AG04450 (cell line): ENCODE measurements at regions not wholly inside any gene's neighbourhood (a gene's known extent, or its start where the extent isn't known, plus 50 kb on each side); places are given as distances from the start of the nearest gene placed in this dataset.

Source experiments
- CTCF ChIA-PET: fragments of 300-600, 350-600 bp; formaldehyde crosslinking; extraction: SDS; loops from one replicate; lab custom pipeline; 2022; ENCODE audit warnings: antibody characterized with exemption, inconsistent platforms; lab: Charles Lee
- POLR2A ChIA-PET: fragments of 350-600 bp; formaldehyde crosslinking; extraction: SDS; loops from one replicate; lab custom pipeline; 2021; ENCODE audit warnings: antibody characterized with exemption, inconsistent platforms; lab: Yijun Ruan, JAX
- DNase-seq: peaks from one replicate; pipeline ENCODE4 v3.0.0-alpha.2; 2011; ENCODE audit warnings: low read depth, low spot score
- H3K27ac ChIP-seq: one replicate; pipeline ENCODE4 v1.5.1; 2012; ENCODE audit warnings: low read depth, low read length, control low read depth
- H3K27me3 ChIP-seq: one replicate; pipeline ENCODE4 v1.6.0; 2012; ENCODE audit warnings: low read length; ENCODE audit not compliant: control insufficient read depth, insufficient read depth
- H3K4me3 ChIP-seq: 2 replicates; pipeline ENCODE4 v1.5.1; 2011; ENCODE audit warnings: mild to moderate bottlenecking, low read depth, low read length, control low read depth
- H3K9me3 ChIP-seq: 2 replicates; pipeline ENCODE4 v1.5.1; 2012; ENCODE audit warnings: low read length; ENCODE audit not compliant: control insufficient read depth, insufficient read depth
- TF ChIP-seq, protein P1 (sequence below): IDR thresholded peaks from 2 replicates; pipeline ENCODE4 v1.5.1; 2011; ENCODE audit warnings: low read depth, low read length, control low read depth, inconsistent platforms

DNA sequence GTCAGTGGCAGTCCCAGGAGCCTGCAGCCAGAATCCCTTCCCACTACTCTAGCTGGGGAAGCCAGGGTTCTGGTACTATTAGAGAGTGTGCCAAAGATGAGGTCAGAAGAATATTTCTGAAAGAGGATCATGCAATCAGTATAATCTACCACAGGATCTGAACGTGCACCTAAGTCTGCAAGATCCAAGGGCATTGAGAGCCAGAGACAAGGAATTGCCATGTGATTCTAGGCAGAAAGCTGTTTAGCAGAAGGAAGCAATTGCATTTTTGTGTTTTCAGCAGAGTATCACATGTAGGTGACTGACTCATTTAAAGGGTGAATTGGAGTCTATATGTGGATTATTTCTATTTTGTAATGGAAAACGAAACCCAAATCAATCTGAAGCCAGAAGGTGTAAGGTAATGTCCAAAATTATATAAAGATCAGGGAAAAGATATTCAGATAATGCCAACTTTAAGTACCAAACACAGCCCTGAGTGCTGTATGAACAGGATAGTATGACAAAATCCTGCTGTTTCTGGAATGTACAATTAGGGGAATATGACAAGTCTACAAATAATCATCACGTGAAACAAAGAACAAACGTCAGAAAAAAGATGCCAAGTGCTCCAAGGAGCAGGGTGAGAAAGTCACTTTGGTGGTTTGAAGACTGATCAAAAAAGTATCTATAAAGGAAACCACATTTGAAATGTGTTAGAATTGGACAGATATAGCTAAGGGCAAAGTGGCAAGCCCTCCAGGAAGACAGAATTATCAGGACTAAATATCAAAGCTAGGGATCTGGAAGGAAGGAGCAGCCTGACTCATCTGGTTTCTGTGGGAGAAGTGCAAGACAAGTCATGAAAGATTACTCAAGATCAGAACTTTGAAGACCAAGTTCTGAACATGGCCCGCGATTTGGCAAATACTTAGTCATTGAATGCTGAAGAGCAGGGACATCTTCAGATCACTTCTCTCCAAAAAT lies 1036.6 kb downstream of the NTRK3 start:
- POLR2A ChIA-PET, result no interaction called here
- Histone ChIP-seq H3K4me3 (no peak overlapping the region), H3K27me3 (no peaks in the 10 kb centered on the region), H3K9me3 (no peaks in the 10 kb centered on the region), H3K27ac (no peak overlapping the region)
- no peak for DNase-seq
- CTCF ChIA-PET, result no interaction called here
- TF ChIP-seq, protein P1, sequence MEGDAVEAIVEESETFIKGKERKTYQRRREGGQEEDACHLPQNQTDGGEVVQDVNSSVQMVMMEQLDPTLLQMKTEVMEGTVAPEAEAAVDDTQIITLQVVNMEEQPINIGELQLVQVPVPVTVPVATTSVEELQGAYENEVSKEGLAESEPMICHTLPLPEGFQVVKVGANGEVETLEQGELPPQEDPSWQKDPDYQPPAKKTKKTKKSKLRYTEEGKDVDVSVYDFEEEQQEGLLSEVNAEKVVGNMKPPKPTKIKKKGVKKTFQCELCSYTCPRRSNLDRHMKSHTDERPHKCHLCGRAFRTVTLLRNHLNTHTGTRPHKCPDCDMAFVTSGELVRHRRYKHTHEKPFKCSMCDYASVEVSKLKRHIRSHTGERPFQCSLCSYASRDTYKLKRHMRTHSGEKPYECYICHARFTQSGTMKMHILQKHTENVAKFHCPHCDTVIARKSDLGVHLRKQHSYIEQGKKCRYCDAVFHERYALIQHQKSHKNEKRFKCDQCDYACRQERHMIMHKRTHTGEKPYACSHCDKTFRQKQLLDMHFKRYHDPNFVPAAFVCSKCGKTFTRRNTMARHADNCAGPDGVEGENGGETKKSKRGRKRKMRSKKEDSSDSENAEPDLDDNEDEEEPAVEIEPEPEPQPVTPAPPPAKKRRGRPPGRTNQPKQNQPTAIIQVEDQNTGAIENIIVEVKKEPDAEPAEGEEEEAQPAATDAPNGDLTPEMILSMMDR, result no peak

DNA sequence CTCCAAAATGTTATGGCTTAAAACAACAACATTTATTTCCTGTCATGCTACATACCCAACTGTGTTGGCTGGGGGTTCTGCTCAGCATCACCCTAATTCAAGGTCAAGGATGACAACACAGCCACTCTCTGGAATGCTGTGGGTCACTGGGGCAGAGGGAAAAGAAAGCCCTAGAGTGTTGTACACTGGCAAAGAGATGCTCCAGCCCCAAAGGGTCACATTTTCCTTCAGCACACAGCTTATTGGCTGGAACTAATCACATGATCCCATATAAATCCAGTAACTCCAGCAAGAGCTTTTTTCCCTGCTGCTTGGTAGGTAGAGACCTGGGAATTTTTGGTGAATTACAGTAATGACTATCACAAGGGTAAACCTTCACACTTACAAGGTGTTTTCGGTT lies 1041.4 kb downstream of the NTRK3 start:
- DNase-seq, result no peak
- TF ChIP-seq, protein P1, result no peak
- Histone ChIP-seq H3K27ac (no peak overlapping the region), H3K4me3 (no peak overlapping the region), H3K9me3 (no peaks in the 10 kb centered on the region), H3K27me3 (no peaks in the 10 kb centered on the region)
- ChIA-PET CTCF (no interaction called here), POLR2A (no interaction called here)

DNA sequence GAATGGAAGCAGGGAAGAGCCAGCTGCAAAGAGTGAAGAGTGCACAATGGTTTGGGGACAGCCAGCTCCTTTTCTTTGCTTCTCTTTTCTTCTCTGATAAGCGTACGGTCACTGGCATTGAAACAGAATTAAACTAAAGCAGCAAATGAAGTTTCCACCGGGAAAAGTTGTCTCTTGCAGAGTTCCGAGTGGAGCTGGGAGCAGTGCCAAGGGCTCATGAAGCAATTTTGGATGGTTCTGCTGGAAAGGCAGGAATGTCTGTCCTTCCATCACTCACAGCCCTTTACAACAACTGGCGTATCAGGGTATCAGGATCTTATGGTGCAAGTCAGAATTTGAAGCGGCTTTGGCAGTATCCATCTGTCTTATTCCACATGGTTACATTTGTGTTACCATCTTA lies 1042.9 kb downstream of the NTRK3 start:
- Histone ChIP-seq H3K4me3 (no peak overlapping the region), H3K27ac (no peak overlapping the region), H3K9me3 (no peaks in the 10 kb centered on the region), H3K27me3 (no peaks in the 10 kb centered on the region)
- DNase-seq, result no peak
- ChIA-PET POLR2A (no interaction called here), CTCF (no interaction called here)
- TF ChIP-seq, protein P1, result no peak

DNA sequence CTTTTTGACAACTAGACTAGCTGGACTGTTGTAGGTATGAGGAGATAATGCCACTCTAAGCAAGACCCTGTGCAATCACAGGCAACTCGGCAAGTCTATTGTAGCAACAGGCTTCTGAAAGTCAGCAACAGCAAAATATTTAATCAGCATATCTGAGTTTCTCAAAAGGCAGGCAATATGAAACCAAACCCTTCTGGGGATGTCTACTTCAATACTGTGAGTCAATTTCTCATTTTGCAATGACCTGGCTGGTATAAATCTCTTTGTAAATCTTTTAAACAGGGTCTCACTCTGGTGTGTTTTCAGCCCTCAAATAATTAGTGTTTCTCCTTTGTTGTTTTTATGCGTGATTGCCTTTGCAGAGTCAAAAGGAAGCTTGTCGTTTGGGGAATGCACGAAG lies 1044.5 kb downstream of the NTRK3 start:
- POLR2A ChIA-PET, result no interaction called here
- DNase-seq, result no peak
- CTCF ChIA-PET, result no interaction called here
- no peak overlapping the region for H3K27ac ChIP-seq
- H3K4me3 ChIP-seq, result no peak overlapping the region
- H3K27me3 ChIP-seq, result no peaks in the 10 kb centered on the region
- TF ChIP-seq, protein P1, result no peak
- H3K9me3 ChIP-seq, result no peaks in the 10 kb centered on the region

DNA sequence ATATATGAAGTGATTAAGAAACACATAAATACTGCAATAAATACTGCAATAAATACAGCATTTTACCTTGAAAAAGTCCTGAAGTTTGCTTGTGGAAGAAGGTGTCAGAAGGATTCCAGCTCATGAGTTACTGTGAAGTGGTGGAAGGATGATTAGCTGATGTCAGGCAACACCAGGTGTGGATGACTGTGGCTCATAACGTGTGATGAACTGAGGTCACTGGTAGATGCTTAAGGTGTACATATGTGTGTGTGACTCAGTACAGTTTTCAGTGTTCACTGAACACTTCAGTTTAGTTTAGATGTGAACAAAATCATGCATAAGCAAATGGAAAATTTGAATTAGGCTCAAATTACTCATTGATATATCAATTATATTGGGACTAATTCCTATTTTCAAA lies 1045.0 kb downstream of the NTRK3 start:
- CTCF ChIA-PET, result no interaction called here

More for the DNA sequence above, 1045.0 kb downstream of the NTRK3 start:
- Histone ChIP-seq H3K4me3 (no peak overlapping the region), H3K9me3 (no peaks in the 10 kb centered on the region), H3K27ac (no peak overlapping the region), H3K27me3 (no peaks in the 10 kb centered on the region)
- TF ChIP-seq, protein P1, result no peak
- POLR2A ChIA-PET, result no interaction called here
- DNase-seq, result no peak
